Ishikawa (cell line): ENCODE measurements at regions not wholly inside any gene's neighbourhood (a gene's known extent, or its start where the extent isn't known, plus 50 kb on each side); places are given as distances from the start of the nearest gene placed in this dataset.

Experiments used
- CEBPB ChIP-seq: IDR thresholded peaks from 2 replicates; pipeline ENCODE4 v1.6.1; 2012
- CREB1 ChIP-seq: IDR thresholded peaks from 2 replicates; pipeline ENCODE4 v1.6.1; 2012; ENCODE audit warnings: low read depth
- EGR1 ChIP-seq: IDR thresholded peaks from 2 replicates; pipeline ENCODE4 v1.6.1; 2012
- EP300 ChIP-seq: IDR thresholded peaks from 2 replicates; pipeline ENCODE4 v1.6.1; 2012; ENCODE audit warnings: borderline replicate concordance
- FOXM1 ChIP-seq: IDR thresholded peaks from 2 replicates; pipeline ENCODE4 v1.6.1; 2012; ENCODE audit warnings: low read depth, borderline replicate concordance
- MAX ChIP-seq: IDR thresholded peaks from 2 replicates; pipeline ENCODE4 v1.6.1; 2012
- NFIC ChIP-seq: IDR thresholded peaks from 2 replicates; pipeline ENCODE4 v1.6.1; 2012
- RAD21 ChIP-seq: IDR thresholded peaks from 2 replicates; pipeline ENCODE4 v1.6.1; 2012; ENCODE audit warnings: low read depth
- TAF1 ChIP-seq: IDR thresholded peaks from 2 replicates; pipeline ENCODE4 v1.6.1; 2012; ENCODE audit warnings: low read depth, mild to moderate bottlenecking
- TEAD4 ChIP-seq: IDR thresholded peaks from 2 replicates; pipeline ENCODE4 v1.6.1; 2012
- YY1 ChIP-seq: IDR thresholded peaks from 2 replicates; pipeline ENCODE4 v1.6.1; 2012; ENCODE audit warnings: low read depth
- ZBTB7A ChIP-seq: IDR thresholded peaks from 2 replicates; pipeline ENCODE4 v1.6.1; 2012; ENCODE audit warnings: low read depth
- TF ChIP-seq, protein P1 (sequence below): IDR thresholded peaks from 2 replicates; pipeline ENCODE4 v1.6.1; 2012; ENCODE audit warnings: low read depth, mild to moderate bottlenecking

GRCh38 chr7:119967221-119967620 is 305.8 kb upstream of the KCND2 start:
- TF ChIP-seq TEAD4 = no peak
- TF ChIP-seq MAX = no peak
- no peak for TF ChIP-seq TAF1
- no peak for TF ChIP-seq CEBPB
- no peak for TF ChIP-seq RAD21
- TF ChIP-seq YY1 = no peak
- TF ChIP-seq, protein P1, sequence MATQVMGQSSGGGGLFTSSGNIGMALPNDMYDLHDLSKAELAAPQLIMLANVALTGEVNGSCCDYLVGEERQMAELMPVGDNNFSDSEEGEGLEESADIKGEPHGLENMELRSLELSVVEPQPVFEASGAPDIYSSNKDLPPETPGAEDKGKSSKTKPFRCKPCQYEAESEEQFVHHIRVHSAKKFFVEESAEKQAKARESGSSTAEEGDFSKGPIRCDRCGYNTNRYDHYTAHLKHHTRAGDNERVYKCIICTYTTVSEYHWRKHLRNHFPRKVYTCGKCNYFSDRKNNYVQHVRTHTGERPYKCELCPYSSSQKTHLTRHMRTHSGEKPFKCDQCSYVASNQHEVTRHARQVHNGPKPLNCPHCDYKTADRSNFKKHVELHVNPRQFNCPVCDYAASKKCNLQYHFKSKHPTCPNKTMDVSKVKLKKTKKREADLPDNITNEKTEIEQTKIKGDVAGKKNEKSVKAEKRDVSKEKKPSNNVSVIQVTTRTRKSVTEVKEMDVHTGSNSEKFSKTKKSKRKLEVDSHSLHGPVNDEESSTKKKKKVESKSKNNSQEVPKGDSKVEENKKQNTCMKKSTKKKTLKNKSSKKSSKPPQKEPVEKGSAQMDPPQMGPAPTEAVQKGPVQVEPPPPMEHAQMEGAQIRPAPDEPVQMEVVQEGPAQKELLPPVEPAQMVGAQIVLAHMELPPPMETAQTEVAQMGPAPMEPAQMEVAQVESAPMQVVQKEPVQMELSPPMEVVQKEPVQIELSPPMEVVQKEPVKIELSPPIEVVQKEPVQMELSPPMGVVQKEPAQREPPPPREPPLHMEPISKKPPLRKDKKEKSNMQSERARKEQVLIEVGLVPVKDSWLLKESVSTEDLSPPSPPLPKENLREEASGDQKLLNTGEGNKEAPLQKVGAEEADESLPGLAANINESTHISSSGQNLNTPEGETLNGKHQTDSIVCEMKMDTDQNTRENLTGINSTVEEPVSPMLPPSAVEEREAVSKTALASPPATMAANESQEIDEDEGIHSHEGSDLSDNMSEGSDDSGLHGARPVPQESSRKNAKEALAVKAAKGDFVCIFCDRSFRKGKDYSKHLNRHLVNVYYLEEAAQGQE = no peak
- TF ChIP-seq CREB1 = no peak
- no peak for TF ChIP-seq NFIC
- no peak for TF ChIP-seq EGR1
- no peak for TF ChIP-seq ZBTB7A
- no peak for TF ChIP-seq EP300
- TF ChIP-seq FOXM1 = no peak
